NCI-H187 (cell line): ENCODE measurements at regions not wholly inside any gene's neighbourhood (a gene's known extent, or its start where the extent isn't known, plus 50 kb on each side); places are given as distances from the start of the nearest gene placed in this dataset.
"Not testable (repeated sequence)": the region's sequence is repeated elsewhere in the genome, so short reads cannot be mapped to it uniquely, and the experiment has no call there.

Experiments used
- DNase-seq, 2 experiments: peaks; one replicate each; lab custom pipeline; 2025; lab: John Stamatoyannopoulos, UW

DNA sequence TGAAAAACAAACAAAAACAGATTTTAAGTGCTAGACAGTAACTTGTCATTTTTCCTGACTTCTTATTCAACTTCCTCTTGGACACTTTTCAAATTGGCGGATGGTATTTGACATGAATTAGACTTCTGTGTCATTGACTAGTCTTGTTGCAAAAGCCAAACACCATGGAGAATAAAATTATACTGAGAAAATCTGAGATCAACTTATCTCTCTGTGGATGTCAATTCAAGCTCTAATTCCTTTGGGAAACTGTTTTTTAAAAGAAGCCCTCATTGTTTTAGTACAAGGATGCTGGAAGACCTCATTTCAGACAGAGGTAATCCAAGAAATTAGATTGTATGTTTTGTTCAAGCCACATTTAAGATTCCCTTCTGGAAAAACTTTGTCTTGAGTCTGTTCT lies 831.0 kb downstream of the SEMA5A start:
- no peak for DNase-seq

- DNase-seq, result no peak
Observed at GRCh38 chr5:8719796-8720195, 826.1 kb downstream of the SEMA5A start.

DNA sequence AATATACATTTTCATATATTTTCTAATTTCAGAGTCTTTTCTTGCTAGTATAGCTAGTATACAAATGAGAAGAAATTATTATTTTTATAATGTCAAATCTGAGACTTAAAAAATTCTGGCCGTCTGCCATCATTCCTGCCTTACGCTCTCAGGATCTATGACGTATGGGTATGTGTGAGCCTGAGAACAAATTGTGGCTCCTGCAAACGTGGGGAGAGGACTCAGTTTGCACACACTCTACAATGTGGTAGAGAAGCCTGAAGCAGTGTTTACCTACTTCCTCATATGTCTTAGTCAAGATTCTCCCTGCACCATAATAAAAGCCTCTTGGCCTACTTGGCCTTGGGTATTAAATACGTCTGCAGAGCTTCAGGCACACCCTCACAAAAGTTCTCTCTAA lies 825.4 kb downstream of the SEMA5A start:
- no peak for DNase-seq

DNA sequence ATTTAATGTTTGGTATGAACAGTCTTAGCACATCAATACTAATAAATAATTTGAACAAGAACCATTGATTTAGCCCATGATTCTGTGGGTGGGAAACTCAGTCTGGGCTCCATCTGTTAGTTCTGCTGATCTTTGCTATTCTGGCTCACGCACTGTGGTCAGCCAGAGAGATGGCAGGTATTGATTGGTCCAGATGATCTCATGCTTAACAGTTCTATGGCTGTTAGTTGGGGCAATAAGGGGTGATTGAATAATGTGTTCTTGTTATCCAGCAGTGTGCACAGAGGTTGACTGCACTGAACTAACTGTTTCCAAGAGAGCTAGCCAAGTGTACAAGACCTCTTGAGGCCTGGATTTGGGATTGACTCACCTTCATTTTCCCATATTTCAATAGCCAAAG lies 824.3 kb downstream of the SEMA5A start:
- DNase-seq, result no peak

DNA sequence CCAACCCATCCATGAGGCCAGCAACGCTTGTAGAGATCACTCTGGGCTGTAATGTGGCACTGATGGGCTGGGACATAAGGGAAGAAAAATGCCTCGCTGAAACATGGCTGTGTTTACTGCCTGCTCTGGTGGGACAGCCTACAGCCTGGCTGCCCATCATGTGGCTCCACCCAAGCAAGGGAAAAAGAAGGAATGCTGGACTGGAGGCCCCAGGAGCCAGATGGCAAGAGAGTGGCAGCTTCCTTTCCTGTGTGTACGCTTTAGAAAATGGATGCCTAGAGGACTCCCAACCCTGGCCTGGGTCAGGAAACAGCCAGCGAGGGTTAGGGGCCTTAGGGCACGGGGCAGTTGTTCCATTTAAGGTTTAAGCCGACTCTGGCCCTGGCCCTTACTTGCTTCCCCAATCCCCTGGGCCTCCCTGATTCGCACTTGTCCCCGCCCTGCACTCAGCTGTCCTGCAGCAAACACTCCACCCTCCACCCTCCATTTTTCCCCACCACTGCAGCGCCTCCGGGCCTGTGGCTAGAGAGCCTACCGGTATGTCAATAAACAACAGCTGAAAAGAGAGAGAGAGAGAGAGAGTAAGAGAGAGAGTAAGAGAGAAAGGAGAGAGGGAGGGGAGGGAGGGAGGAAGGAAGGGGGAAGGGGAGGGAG lies 819.4 kb downstream of the SEMA5A start:
- no peak for DNase-seq

GRCh38 chr5:8727396-8727795 lies 818.5 kb downstream of the SEMA5A start:
- no peak for DNase-seq

- no peak for DNase-seq
Observed at GRCh38 chr5:8729437-8729836, 816.4 kb downstream of the SEMA5A start.

DNA sequence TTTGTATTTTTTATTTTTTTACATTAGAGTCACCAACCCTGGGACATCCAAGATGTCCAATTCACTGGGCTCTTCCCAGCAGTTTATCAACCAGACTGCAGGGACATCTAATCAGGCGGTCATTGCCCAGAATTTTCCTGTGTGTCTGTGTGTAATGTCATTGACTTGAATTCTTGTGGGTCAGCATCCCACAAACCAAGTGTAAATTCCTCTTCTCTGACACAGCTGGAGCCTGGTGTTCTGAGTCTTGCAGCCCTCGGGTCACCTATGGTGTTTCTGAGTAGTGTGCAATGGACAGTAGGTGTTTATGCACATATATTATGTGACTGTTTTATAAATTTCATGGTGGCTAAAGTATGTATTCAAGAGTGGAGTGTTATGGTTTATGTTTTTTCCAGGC lies 815.7 kb downstream of the SEMA5A start:
- no peak for DNase-seq

DNA sequence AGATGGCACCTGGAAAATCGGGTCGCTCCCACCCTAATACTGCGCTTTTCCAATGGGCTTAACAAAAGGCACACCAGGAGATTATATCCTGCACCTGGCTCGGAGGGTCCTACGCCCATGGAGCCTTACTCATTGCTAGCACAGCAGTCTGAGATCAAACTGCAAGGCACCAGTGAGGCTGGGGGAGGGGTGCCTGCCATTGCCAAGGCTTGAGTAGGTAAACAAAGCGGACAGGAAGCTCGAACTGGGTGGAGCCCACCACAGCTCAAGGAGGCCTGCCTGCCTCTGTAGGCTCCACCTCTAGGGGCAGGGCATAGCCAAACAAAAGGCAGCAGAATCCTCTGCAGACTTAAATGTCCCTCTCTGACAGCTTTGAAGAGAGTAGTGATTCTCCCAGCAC lies 814.8 kb downstream of the SEMA5A start:
- DNase-seq, result not testable (repeated sequence)

DNA sequence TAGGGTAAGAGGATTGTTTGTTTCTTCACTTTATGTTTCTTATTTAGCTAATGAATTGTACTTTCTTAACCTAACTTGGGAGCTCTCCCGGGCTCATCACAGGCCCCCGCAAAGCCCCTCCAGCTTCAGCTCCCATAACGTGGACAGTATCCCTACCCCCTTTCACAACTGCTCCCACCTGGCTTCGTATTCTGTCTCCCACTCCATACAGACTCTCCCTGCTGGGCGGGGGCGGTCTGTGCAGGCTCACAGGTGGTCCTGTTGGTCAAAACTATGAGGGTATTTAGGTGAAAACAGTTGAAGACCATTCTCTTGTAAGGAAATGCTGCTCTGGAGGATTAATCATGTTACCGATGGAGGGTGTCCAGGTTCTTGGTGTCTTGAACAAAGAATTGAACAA lies 805.3 kb downstream of the SEMA5A start:
- no peak for DNase-seq

DNA sequence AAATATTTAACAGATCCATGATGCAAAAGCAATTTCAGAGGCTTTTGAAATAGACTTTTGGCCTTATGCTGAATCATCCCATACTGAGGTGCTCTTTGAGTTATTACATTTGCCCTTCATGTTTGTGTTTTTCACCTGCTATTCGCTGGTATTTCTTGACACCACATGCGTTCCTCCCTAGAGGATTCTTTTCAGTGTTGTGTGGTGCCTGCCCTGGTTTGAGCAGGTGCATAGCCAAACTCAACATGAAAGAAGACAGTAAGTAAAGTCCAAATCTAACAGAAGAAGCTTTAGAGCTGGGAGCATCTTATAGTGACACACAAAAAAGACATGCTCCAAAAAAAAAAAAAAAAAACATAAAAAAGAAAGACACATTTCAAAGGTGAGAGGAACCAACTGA lies 796.3 kb downstream of the SEMA5A start:
- no peak for DNase-seq

GRCh38 chr5:8750100-8750499 lies 795.8 kb downstream of the SEMA5A start:
- no peak for DNase-seq

GRCh38 chr5:8751971-8752370 lies 793.9 kb downstream of the SEMA5A start:
- no peak for DNase-seq

DNA sequence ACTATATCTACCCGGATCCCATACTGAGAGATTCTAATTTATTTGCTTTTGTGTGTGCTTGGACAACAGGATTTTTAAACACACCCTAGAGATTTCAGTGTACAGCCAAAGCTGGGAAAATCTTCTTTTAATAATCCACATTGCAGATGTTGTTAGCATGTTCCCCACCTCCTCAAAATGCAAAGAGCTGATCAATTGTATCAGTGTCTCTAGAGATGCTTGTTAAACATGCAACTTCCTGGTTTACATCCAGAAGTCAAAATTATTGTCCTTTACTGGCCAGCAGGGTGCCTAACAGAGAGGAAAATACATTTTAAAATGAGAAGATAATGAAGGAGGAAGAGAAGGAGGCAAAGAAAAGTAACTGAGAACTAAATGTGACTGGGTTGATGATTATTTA lies 793.3 kb downstream of the SEMA5A start:
- no peak for DNase-seq

DNA sequence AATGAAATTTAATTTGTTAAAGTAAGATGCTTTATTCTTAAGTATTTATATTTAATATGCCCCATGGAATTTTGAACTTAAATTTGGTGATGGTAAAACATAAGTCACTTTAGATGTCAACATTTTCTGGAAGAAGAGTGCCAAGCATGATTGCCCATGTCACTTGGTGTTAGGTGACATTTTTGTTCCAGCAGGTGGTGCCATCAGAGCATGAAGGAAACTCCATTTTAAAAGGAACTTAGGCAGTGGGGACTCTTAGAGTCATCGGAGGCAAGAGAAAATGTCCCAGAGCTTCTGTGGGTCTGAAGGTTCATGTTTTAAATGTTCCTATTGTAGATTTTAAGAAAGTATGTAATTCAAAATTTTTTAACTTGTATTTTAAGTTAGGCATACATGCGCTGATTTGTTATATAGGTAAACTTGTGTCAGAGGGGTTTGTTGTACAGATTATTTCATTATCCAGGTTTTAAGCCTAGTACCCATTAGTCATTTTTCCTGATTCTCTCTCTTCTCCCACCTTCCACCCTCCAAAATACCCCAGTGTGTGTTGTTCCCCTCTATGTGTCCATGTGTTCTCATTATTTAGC lies 789.3 kb downstream of the SEMA5A start:
- DNase-seq, result peak; percentile 18 to 50

- DNase-seq, result no peak
Observed at GRCh38 chr5:8765886-8766285, 780.0 kb downstream of the SEMA5A start.

GRCh38 chr5:8766448-8766847 lies 779.4 kb downstream of the SEMA5A start:
- DNase-seq, result no peak

- no peak for DNase-seq
Observed at GRCh38 chr5:8767111-8767510, 778.8 kb downstream of the SEMA5A start.

- DNase-seq, result no peak
Observed at GRCh38 chr5:8767746-8768145, 778.1 kb downstream of the SEMA5A start.

GRCh38 chr5:8769631-8770030 lies 776.2 kb downstream of the SEMA5A start:
- no peak for DNase-seq

- DNase-seq, result no peak
Observed at GRCh38 chr5:8770431-8770830, 775.4 kb downstream of the SEMA5A start.

DNA sequence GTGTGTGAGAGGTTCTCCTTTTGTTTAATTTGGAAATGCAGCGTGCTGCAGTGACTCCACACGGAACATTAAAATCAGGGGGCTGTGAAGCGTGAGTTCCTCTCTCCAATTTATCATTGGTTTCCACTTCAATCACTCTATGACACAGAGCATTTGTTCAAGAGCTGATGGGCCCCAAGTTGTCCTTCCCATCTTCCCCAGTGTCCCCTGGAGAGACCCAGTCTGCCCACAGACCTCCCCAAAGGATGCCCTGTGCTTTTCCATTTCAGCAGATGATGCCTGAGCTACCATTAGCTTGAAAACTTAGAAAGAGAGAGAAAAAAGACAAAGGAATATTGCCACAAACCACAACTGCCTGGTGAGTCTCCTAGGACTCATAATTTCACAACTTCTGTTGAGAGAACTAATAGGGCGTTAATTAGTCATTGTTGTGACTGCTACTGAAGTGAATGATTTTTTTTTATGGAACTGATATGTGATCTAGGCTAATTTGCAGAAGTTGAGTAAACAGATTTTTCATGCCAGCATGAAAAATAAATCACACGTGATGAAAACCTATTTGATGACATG lies 772.7 kb downstream of the SEMA5A start:
- no peak for DNase-seq

DNA sequence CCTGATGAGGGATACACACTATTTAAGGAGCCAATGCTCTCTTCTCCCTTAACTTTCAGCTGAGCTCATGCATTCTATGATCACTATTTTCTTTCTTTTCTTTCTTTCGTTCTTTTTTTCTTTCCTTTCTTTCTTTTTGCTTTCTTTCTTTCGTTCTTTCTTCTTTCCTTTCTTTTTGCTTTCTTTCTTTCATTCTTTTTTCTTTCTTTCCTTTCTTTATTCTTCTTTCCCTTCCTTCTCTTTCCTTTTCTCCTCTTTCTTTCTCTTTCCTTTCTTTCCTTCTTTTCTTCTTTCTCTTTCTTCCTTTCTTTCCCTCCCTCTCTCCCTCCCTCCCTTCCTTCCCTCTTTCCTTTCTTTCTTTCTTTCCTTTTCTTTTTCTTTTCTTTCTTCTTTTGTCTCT lies 761.2 kb downstream of the SEMA5A start:
- DNase-seq, result no peak

DNA sequence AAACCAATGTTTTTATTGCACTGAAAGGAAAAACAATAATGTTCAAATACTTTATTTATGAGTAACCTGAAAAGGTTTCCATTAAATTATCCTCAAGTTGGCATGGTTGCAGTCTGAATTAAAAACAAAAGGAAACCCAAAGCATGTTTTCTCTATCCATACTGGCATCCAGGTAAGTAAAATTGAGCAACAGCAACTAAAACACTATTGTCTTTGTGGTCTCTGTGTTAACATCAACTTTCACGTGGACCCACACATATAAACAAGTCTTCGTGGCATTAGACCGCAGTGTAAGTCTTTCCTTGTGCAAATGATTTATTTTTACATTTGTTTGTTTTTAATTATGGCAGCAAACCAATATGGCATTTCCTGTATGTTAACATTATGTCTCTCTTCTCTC lies 757.6 kb downstream of the SEMA5A start:
- DNase-seq, result no peak
